GM13977 (cell line): ENCODE measurements at regions not wholly inside any gene's neighbourhood (a gene's known extent, or its start where the extent isn't known, plus 50 kb on each side); places are given as distances from the start of the nearest gene placed in this dataset.

ENCODE experiments used
- DNase-seq: peaks from one replicate; pipeline ENCODE4 v3.0.0; 2012; ENCODE audit warnings: low spot score
- in situ Hi-C: fragments of 300-500 bp; cut with MboI; formaldehyde crosslinking; loops from one replicate; pipeline ENCODE4 v1.12.0; 2022; ENCODE audit warnings: low sequenced_read_pairs, low pct_unique_long_range_greater_than_20kb, mixed read lengths, inconsistent platforms; ENCODE audit not compliant: unreplicated experiment
- TF ChIP-seq, protein P1 (sequence below): IDR thresholded peaks from 2 replicates; pipeline ENCODE4 v1.5.1; 2012; ENCODE audit warnings: mild to moderate bottlenecking, control low read depth; ENCODE audit not compliant: insufficient read depth; ENCODE audit errors: extremely low read depth, missing control alignments

DNA sequence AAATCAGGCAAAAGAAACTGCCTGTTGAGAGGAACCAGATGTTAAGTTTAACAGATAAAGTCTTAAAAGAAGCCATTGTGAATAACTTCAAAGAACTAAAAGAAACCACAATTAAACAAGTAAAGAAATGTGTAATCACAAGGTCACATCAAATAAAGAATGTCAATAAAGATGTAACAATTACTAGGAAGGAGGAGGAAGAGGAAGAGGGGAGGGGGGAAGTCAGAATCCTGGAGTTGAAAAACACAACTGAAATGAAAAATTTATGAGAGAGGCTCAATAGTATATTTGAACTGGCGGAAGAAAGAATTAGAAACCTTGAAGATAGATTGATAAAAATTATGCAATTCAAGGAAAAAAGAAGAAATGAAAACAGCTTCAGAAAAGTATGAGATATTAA is 88.4 kb upstream of the CRIM1 start:
- TF ChIP-seq, protein P1, sequence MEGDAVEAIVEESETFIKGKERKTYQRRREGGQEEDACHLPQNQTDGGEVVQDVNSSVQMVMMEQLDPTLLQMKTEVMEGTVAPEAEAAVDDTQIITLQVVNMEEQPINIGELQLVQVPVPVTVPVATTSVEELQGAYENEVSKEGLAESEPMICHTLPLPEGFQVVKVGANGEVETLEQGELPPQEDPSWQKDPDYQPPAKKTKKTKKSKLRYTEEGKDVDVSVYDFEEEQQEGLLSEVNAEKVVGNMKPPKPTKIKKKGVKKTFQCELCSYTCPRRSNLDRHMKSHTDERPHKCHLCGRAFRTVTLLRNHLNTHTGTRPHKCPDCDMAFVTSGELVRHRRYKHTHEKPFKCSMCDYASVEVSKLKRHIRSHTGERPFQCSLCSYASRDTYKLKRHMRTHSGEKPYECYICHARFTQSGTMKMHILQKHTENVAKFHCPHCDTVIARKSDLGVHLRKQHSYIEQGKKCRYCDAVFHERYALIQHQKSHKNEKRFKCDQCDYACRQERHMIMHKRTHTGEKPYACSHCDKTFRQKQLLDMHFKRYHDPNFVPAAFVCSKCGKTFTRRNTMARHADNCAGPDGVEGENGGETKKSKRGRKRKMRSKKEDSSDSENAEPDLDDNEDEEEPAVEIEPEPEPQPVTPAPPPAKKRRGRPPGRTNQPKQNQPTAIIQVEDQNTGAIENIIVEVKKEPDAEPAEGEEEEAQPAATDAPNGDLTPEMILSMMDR: no peak
- no peak for DNase-seq
- in situ Hi-C loops: no loop called here

DNA sequence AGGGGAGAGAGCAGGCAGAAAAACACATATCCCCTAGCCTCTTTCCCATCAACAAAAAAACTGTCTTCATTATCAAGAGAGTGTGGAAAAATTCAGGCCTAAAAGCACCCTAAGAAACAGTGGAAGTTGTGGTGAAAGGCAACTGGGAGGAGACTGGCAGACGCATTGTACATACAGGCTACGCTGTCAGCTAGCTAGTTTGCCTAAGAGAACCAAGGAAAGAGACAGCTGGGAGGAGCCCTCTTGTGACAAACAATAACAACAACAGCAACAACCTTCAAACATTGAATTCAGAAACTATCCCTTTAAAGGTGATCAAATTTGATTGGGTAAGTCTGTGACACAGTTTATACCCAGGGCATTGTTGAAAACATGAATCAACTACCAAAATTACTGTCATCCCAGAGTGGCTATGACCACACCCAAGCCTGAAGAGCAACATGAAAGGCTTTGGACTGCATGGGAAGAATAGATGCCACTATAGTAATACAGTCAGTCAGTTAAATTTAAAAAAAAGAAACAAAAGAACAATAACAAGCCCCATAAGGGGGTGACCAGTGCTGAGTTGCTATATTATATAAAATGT is 88.9 kb upstream of the CRIM1 start:
- TF ChIP-seq, protein P1: no peak
- in situ Hi-C loops: no loop called here
- DNase-seq: no peak

DNA sequence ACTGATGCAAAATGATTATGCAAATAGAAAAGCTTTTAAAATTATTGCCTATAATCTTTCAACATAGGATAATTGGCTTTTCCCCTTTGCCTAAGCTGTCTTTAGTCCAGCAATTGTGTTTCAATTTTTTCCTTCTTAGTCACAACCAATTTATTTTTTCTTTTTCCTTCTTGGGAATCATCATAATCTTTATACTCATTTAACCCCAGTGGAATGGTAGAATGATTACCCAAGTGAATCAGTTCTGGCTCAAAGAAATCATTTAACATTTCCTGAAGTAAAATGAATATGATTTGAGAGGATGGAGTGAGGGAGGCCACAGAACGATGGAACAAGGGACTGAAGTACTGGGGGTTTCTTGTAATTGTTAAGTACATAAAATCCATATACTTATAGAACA is 93.0 kb upstream of the CRIM1 start:
- TF ChIP-seq, protein P1: no peak
- in situ Hi-C loops: no loop called here
- no peak for DNase-seq

DNA sequence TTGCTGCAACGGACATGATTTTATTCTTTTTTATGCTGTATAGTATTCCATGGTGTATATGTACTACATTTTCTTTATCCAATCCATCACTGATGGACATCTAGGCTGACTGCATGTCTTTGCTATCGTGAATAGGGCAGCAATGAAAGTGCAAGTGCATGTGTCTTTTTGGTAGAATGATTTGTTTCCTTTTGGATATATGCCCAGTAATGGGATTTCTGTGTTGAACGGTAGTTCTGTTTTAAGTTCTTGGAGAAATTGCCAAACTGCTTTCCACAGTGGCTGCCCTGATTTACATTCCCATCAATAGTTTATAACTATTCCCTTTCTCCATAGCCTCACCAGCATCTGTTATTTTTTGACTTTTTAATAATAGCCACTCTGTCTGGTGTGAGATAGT is 99.7 kb upstream of the CRIM1 start:
- TF ChIP-seq, protein P1: no peak
- no peak for DNase-seq
- in situ Hi-C loops: no loop called here

DNA sequence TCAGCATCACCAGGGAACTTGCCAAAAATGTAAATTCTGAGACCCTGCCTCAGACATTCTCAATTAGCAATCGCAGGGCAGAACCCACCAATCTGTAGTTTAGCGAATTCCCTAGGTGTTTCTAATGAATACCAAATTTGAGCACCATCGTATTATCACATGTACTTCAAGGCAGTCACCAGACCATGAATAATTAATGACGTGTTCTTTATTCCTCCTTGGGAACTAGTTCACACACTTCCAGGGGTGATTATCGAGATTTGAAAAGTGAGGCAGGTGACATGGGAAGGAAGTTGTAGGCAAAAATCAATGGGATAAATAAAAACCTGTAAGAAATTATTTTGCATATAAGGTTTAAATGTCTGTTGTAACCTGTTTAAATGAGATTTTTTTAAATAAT is 102.5 kb upstream of the CRIM1 start:
- in situ Hi-C loops: no loop called here

DNA sequence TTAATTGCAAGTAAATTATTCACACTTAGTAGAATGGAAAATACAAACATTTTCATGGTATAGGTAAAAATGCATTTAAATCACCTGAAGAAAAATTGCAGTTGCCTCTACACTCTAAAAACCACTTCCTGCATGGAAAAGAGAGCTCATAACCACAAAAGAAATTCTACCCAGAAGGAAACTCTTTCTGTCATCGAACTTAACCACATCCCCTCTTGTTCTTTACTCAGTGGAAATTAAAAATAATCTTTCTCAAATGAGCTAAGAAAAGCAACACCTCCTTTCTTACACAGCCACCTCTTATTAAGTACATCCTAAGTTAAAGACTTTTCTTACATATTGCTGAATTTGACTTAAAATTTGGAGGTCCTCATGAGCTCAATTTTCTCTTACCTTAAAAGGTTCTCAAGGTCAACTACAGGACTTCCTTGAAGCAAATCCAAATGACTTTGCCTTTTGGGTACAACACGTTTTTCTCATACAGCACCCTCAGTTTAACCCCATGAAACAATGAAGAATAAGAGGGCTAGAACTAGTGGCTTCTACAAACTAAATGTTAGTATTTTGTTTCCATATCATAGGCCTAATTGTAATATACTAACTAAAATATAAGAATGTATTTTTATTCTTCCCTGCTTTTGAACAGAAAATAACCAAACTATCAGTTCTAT is 109.1 kb upstream of the CRIM1 start:
- DNase-seq: peak; percentile 12
- TF ChIP-seq, protein P1: no peak
- in situ Hi-C loops: no loop called here

More for the DNA sequence above, 102.5 kb upstream of the CRIM1 start:
- TF ChIP-seq, protein P1: no peak
- no peak for DNase-seq

DNA sequence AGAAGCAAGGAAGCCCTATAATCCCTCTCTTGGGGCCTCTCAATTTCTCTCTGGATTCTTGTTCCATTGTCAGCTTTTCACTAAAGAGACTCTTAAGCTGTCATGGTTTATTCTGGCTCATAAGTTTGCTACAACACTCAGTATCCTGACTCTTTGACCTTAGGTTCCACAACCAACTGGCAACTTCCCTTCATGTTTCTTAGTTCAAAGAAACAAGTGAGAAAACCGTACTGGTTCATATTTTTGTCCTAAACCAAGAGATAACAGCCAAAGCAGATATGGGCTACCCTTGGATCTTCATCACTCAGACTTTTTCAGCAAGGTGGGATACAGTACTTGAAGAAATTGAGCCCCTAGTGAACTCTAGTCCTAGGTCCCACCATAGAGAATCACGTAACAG is 109.9 kb upstream of the CRIM1 start:
- TF ChIP-seq, protein P1: no peak
- DNase-seq: no peak
- in situ Hi-C loops: no loop called here
